NOMO-1 treated with dmso at 0.1 percent for 144 hours (cell line): ENCODE measurements at regions not wholly inside any gene's neighbourhood (a gene's known extent, or its start where the extent isn't known, plus 50 kb on each side); places are given as distances from the start of the nearest gene placed in this dataset.

Experiments
- DNase-seq: peaks from one replicate; lab custom pipeline; 2025; ENCODE audit not compliant: unreplicated experiment; lab: John Stamatoyannopoulos, UW

- DNase-seq = no peak
Observed at GRCh38 chr20:60624066-60624465, 628.0 kb upstream of the CDH4 start.

GRCh38 chr20:60627751-60628565 lies 624.1 kb upstream of the CDH4 start:
- DNase-seq = no peak

DNA sequence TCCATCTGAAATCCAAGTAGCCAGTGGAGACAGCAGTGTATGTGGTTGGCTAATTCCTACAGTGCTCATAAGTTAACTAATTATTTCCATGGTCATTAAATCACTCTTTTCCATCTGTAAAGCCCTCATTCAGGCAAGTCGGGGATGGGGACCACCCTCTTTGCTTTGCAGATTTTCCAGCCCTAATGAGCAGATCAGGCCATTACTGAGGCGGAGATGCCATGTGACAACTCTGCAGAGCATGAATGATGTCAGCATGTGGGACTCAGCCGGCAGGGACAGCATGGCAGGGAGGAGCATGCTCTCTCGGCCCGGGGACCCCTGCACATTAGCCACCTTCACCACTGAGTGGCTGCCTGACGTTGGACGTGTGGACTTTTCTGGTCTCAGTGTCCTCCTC lies 623.3 kb upstream of the CDH4 start:
- DNase-seq = no peak

GRCh38 chr20:60629206-60629605 lies 622.9 kb upstream of the CDH4 start:
- DNase-seq = no peak

DNA sequence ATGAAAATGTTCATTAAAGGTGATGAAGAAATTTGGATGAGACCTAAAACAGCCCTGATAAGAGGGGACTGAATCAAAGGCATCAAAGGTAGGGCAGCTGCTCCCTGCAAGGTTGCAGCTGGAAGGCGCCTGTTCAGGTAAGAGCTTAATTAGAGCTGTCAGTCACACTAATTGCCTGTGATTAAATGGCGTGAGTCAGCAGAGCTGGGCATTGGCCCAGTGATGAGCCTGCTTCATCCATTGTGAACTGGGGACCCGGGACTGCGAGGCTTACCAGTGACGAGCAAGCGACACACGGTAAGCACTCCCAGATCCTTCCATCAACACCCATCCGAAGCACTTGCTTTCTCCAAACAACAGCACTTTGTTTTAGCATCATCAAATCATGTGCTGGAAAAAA lies 621.5 kb upstream of the CDH4 start:
- no peak for DNase-seq

GRCh38 chr20:60631585-60632287 lies 620.3 kb upstream of the CDH4 start:
- DNase-seq = no peak

DNA sequence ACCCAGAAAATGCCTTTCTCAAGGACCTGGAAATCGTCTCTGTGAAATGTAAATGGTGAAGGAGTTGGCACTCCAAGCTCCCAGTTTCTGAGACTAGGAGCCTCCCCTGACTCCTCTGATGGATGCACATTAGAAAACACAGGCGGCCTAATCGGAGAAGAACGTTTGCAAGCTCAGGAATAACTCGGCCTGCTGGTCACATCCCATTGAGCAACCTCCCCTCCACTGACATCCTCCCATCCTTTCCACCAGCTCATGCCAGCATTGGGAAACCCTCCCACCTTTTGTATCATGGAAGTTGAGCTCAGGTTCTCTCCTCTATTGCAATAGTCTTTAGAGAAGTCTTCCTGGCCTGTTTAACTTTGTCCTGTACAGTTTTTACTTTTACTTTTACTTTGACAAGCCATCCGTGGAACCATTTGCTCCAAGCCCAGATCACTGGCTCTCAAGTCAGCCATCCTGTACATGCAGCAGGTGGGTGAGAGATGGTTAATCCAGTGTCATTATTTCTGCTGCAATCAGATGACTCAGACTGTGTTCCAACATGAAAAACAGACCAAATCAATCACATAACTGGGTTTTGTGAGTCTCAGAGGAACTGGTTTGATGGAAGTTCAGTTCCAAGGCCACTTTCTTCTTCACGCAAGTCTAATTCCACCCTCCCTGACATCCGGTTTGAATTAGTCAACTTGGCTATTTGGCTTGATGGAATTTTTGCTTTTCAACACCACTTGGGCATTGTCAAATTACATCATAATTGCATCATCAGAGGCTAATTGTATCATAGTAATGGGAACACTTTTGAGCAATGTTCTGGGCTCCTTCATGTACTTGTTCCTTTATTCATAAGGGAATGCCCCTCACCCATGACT lies 619.4 kb upstream of the CDH4 start:
- DNase-seq = peak; percentile 69

- no peak for DNase-seq
Observed at GRCh38 chr20:60634491-60635172, 617.4 kb upstream of the CDH4 start.

GRCh38 chr20:60636417-60636816 lies 615.6 kb upstream of the CDH4 start:
- DNase-seq = no peak

- DNase-seq = no peak
Observed at GRCh38 chr20:60637801-60638200, 614.3 kb upstream of the CDH4 start.

GRCh38 chr20:60638430-60639098 lies 613.5 kb upstream of the CDH4 start:
- DNase-seq = no peak

GRCh38 chr20:60641879-60642447 lies 610.1 kb upstream of the CDH4 start:
- no peak for DNase-seq

DNA sequence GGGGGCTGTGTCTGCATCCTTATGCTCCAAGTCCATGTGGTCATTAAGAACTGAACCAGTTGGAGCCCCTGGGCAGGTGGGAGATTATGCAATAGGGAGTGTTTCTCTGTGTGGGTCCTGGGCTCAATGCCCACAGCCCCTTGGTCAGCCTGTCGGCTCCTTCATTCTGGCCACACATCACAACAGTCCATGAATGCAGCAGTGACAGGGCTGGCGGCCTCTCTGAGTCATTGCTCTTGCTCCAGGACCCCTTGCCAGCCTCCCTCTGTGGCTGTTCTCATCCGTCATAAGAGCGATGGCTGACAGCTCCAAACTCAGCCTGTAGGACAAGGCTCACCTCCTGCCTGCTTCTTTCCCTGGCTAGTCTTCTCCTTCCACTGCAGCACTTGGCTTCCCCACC lies 609.5 kb upstream of the CDH4 start:
- no peak for DNase-seq

GRCh38 chr20:60648556-60648955 lies 603.5 kb upstream of the CDH4 start:
- peak; percentile 73 for DNase-seq

- DNase-seq = peak; percentile 33
Observed at GRCh38 chr20:60649541-60649940, 602.5 kb upstream of the CDH4 start.

DNA sequence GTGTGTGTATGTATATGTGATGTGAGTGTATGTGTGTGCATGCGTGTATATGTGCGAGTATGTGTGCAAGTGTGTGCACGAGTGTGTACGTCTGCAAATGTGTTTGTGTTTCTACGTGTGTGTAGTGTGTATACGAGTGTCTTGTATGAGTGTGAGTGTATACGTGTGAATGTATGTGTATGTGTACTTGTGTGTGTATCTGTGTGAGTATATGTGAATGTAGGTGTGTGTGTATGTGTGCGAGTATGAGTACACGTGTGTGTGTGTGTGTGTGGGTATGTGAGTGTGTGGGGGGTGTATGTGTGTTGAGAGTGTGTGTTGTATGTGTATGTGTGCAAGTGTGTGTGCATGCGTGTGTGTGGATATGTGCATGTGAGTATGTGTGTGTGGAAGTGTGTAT lies 602.0 kb upstream of the CDH4 start:
- DNase-seq = no peak

GRCh38 chr20:60652046-60652445 lies 600.0 kb upstream of the CDH4 start:
- DNase-seq = no peak

DNA sequence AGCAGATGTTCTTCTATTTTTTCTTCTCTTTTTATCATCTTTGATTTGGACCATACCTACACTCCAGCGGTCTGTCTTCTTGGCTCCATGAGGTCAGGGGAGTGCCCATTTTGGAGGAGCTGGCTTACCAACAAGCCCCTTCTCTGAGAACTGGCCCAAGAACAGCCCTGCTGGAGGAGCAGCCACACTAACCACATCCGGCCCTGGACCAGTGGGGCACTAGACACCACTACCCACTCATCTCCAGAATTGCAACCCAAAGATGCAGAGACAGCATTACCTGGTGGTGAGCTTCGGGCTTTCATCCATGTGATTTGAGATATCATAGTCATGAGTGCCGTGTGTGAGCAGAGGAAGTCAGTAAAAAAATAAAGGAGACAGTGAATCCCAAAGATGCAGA lies 599.4 kb upstream of the CDH4 start:
- peak; percentile 10 for DNase-seq

DNA sequence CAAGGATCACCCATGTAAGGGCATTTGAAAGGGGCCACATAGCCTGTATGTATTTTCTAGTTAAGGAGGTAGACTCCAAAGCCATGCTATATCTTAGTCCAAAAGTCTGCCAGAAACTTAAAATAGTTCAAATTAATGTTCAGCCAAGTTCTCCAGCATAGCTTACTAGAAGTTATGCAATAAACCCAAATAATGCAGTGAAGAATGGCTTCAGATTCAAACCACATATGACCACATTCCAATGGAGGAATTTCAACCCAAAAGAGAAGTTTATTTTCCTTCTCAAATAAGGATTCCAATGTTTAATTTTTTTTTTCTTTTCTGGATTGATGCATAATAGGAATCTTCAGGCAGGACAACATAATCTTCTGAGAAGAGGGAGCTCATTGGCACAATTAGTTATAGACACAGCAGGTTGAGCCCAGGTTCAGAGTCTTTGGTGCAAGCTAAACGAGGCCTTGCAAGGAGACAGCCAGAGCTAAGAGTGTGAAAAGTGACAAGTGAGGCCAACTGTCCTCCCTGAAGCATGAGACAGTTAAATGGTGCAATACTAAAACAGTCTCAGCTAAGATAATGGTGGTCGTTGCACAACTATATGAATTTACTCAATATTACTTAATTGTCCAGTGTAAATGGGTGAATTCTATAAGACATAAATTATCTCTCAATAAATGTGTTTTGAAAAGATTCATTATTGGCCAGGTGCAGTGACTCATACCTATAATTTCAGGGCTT lies 598.8 kb upstream of the CDH4 start:
- peak; percentile 53 for DNase-seq
